ENCODE measurements at regions not wholly inside any gene's neighbourhood (a gene's known extent, or its start where the extent isn't known, plus 50 kb on each side); places are given as distances from the start of the nearest gene placed in this dataset.
"Not testable (repeated sequence)": the region's sequence is repeated elsewhere in the genome, so short reads cannot be mapped to it uniquely, and the experiment has no call there.

GRCh38 chr5:133881576-133882388 is 86.6 kb downstream of the C5orf15 start:
- no peak for DNase-seq

- no peak for DNase-seq
These were observed 90.2 kb downstream of the C5orf15 start for GRCh38 chr5:133878236-133878555.

GRCh38 chr5:133877351-133878235 is 90.8 kb downstream of the C5orf15 start:
- DNase-seq = no peak

GRCh38 chr5:133876266-133876665 is 92.2 kb downstream of the C5orf15 start:
- DNase-seq = no peak

GRCh38 chr5:133875179-133875578 is 93.2 kb downstream of the C5orf15 start:
- DNase-seq = no peak

- DNase-seq = no peak
These were observed 95.0 kb downstream of the C5orf15 start for GRCh38 chr5:133873449-133873848.

- DNase-seq = no peak
These were observed 97.8 kb downstream of the C5orf15 start for GRCh38 chr5:133870661-133871060.

- no peak for DNase-seq
These were observed 98.7 kb downstream of the C5orf15 start for GRCh38 chr5:133869519-133870335.

GRCh38 chr5:133868946-133869518 is 99.4 kb downstream of the C5orf15 start:
- peak; percentile 94 for DNase-seq

GRCh38 chr5:133867851-133868545 is 100.4 kb downstream of the C5orf15 start:
- no peak for DNase-seq

GRCh38 chr5:133867341-133867740 is 101.1 kb downstream of the C5orf15 start:
- no peak for DNase-seq

GRCh38 chr5:133866903-133867245 is 101.6 kb downstream of the C5orf15 start:
- DNase-seq = no peak

- no peak for DNase-seq
These were observed 102.1 kb downstream of the C5orf15 start for GRCh38 chr5:133866160-133866902.

GRCh38 chr5:133865113-133865512 is 103.3 kb downstream of the C5orf15 start:
- no peak for DNase-seq

- no peak for DNase-seq
These were observed 103.7 kb downstream of the C5orf15 start for GRCh38 chr5:133864711-133865110.

GRCh38 chr5:133863857-133864585 is 104.4 kb downstream of the C5orf15 start:
- DNase-seq = no peak

- DNase-seq = no peak
These were observed 107.2 kb downstream of the C5orf15 start for GRCh38 chr5:133861161-133861737.

- no peak for DNase-seq
These were observed 109.4 kb downstream of the C5orf15 start for GRCh38 chr5:133859073-133859472.

GRCh38 chr5:133857595-133858313 is 110.7 kb downstream of the C5orf15 start:
- DNase-seq = not testable (repeated sequence)

- DNase-seq = no peak
These were observed 113.9 kb downstream of the C5orf15 start for GRCh38 chr5:133854554-133854953.

All from eye (tissue), 1 donor.